GM12864 (cell line): ENCODE measurements at regions not wholly inside any gene's neighbourhood (a gene's known extent, or its start where the extent isn't known, plus 50 kb on each side); places are given as distances from the start of the nearest gene placed in this dataset.

Experiments
- DNase-seq: peaks from one replicate; pipeline ENCODE4 v3.0.0-alpha.2; 2011; ENCODE audit warnings: low read depth
- H3K4me3 ChIP-seq: 2 replicates; pipeline ENCODE4 v1.5.1; 2011; ENCODE audit warnings: mild to moderate bottlenecking, low read depth, low read length, control low read depth
- CTCF ChIP-seq: IDR thresholded peaks from 2 replicates; pipeline ENCODE4 v1.5.1; 2011; ENCODE audit warnings: low read depth, mild to moderate bottlenecking, moderate library complexity, low read length, control low read depth, inconsistent platforms; ENCODE audit errors: missing control alignments

- H3K4me3 ChIP-seq, result no peak overlapping the region
- no peak for TF ChIP-seq CTCF
- DNase-seq, result no peak
These were observed 532.2 kb downstream of the CDH26 start for GRCh38 chr20:60490217-60491050.

GRCh38 chr20:60491051-60491581 is 532.9 kb downstream of the CDH26 start:
- TF ChIP-seq CTCF, result no peak
- no peak overlapping the region for H3K4me3 ChIP-seq
- DNase-seq, result no peak

GRCh38 chr20:60494476-60494875 is 536.3 kb downstream of the CDH26 start:
- TF ChIP-seq CTCF, result no peak
- H3K4me3 ChIP-seq, result no peak overlapping the region
- DNase-seq, result no peak

GRCh38 chr20:60497298-60498035 is 539.2 kb downstream of the CDH26 start:
- DNase-seq, result no peak
- H3K4me3 ChIP-seq, result no peak overlapping the region
- TF ChIP-seq CTCF, result no peak

GRCh38 chr20:60500038-60500701 is 541.9 kb downstream of the CDH26 start:
- TF ChIP-seq CTCF, result no peak
- no peak for DNase-seq
- no peak overlapping the region for H3K4me3 ChIP-seq

- no peak overlapping the region for H3K4me3 ChIP-seq
- no peak for TF ChIP-seq CTCF
- no peak for DNase-seq
These were observed 542.8 kb downstream of the CDH26 start for GRCh38 chr20:60501048-60501447.
